Stimulated activated naive CD8-positive, alpha-beta T cell treated with anti-CD3 and anti-CD28 coated beads, Interleukin-15, amount 100 ng/mL, for 72 hours (primary cell): ENCODE measurements at regions not wholly inside any gene's neighbourhood (a gene's known extent, or its start where the extent isn't known, plus 50 kb on each side); places are given as distances from the start of the nearest gene placed in this dataset.
"Not testable (repeated sequence)": the region's sequence is repeated elsewhere in the genome, so short reads cannot be mapped to it uniquely, and the experiment has no call there.

Source experiments
- ATAC-seq: fragments of 150-1000 bp; cut with Tn5 transposase; 2 replicates; pipeline ENCODE4 v1.10.0; 2021; ENCODE audit warnings: mild to moderate bottlenecking, moderate library complexity
- DNase-seq, 2 donors: peaks; one replicate each; pipeline ENCODE4 v3.0.0; 2021 to 2022
- H3K27ac Mint-ChIP-seq, 2 donors: one replicate each; pipeline ENCODE4 v1.8.0; 2022; ENCODE audit warnings: mild to moderate bottlenecking in 2 of 2, mixed read lengths in 2 of 2, moderate library complexity in 2 of 2
- H3K27me3 Mint-ChIP-seq: one replicate; pipeline ENCODE4 v1.8.0; 2022; ENCODE audit warnings: mixed read lengths
- H3K4me1 Mint-ChIP-seq: one replicate; pipeline ENCODE4 v1.8.0; 2022; ENCODE audit warnings: mild to moderate bottlenecking, mixed read lengths
- H3K4me3 Mint-ChIP-seq, 2 donors: one replicate each; pipeline ENCODE4 v1.8.0; 2022; ENCODE audit warnings: mild to moderate bottlenecking in 2 of 2, mixed read lengths in 2 of 2, moderate library complexity in 1 of 2
- H3K9me3 Mint-ChIP-seq, 2 donors: one replicate each; pipeline ENCODE4 v1.8.0; 2022; ENCODE audit warnings: mixed read lengths in 2 of 2

DNA sequence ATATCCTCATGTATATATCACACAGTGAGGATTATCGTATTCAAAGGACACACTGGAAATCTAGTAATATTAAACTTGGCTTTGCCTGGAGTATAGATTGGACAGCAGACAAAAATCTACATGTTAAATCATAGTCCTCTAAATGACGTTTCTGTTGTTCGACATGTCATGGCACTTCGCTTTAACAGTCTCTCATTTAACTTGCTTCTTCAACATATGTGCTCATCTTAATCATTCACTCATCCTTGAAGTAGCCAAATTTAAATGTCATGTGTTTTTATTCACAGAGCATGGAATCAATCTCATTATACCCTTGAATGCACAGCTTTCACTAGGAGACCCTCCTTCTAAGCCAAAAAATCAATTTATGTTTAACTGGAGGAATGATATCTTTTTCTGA is 417.0 kb upstream of the CNTN6 start:
- Mint-ChIP-seq H3K27me3 (no peaks in the 10 kb centered on the region), H3K27ac (no peak overlapping the region), H3K4me1 (no peaks in the 10 kb centered on the region), H3K4me3 (no peak overlapping the region), H3K9me3 (peaks cover 7 to 17% of the 10 kb centered on the region in 2 donors)
- ATAC-seq (no peak), DNase-seq (no peak)

DNA sequence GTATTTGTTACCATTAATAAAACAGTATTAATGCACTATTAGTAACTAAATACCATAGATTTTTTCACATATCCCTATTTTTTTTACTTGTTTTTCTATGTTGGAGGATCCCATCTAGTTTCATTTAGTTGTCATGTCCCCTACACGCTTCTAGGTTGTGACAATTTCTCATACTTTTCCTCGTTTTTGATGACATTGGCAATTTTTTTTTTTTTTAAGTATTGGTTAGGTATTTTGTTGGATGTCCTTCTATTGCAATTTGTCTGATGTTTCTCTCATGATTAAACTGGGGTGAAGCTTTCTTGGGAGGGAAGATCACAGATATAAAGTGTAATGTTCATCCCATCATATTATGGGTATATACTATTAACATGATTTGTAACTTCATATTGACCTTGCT is 409.1 kb upstream of the CNTN6 start:
- no peak overlapping the region for H3K27ac Mint-ChIP-seq
- DNase-seq (no peak), ATAC-seq (no peak)
- no peaks in the 10 kb centered on the region for H3K27me3 Mint-ChIP-seq
- no peak overlapping the region for H3K4me3 Mint-ChIP-seq
- H3K4me1 Mint-ChIP-seq, result no peaks in the 10 kb centered on the region
- peaks cover 0 to 4% of the 10 kb centered on the region in 2 donors for H3K9me3 Mint-ChIP-seq

DNA sequence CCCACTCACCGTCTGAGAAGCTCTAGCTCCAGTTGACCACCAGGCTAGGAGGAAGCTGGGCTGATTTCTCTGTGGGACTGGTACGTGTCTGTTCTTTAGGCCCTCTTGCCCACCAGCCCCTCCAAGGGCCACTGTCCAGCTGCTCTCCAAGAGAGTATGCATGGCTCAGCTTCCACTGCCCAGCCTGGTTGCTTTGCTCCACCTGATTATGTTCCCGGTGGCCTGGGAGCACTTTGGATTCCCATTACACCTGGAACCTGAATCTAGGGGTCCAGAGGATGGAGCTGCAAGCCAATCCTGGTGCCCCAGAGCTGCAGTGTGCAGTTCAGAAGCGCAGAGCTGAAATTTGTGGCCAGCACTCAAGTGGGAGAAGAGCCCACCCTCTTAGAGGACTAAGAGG is 402.1 kb upstream of the CNTN6 start:
- no peaks in the 10 kb centered on the region for H3K4me1 Mint-ChIP-seq

DNA sequence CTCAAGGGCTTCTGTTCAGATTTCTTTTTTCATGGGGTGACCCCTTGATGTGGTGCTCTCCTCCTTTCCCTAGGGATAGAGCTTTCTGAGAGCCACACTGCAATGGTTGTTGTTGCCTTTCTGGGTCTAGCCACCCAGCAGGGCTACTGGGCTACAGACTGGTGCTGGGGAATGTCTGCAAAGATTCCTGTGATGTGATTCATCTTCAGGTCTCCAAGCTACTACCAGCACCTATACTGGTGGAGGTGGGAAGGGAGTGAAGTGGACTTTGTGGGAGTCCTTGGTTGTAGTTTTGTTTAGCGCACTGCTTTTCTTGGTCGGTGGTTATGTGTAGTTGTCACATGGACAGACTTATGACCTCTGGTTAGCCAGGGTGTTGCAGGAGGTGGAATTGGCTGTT is 392.3 kb upstream of the CNTN6 start:
- DNase-seq (no peak), ATAC-seq (no peak)
- no peaks in the 10 kb centered on the region for H3K27me3 Mint-ChIP-seq
- H3K27ac Mint-ChIP-seq, result no peak overlapping the region
- no peaks in the 10 kb centered on the region for H3K4me1 Mint-ChIP-seq
- H3K9me3 Mint-ChIP-seq, result peaks cover 11 to 31% of the 10 kb centered on the region in 2 donors
- no peak overlapping the region for H3K4me3 Mint-ChIP-seq

More for the DNA sequence above, 402.1 kb upstream of the CNTN6 start:
- Mint-ChIP-seq H3K27me3 (no peaks in the 10 kb centered on the region), H3K9me3 (peaks cover 18 to 19% of the 10 kb centered on the region in 2 donors), H3K27ac (no peak overlapping the region), H3K4me3 (no peak overlapping the region)
- DNase-seq, result no peak
- ATAC-seq, result no peak

DNA sequence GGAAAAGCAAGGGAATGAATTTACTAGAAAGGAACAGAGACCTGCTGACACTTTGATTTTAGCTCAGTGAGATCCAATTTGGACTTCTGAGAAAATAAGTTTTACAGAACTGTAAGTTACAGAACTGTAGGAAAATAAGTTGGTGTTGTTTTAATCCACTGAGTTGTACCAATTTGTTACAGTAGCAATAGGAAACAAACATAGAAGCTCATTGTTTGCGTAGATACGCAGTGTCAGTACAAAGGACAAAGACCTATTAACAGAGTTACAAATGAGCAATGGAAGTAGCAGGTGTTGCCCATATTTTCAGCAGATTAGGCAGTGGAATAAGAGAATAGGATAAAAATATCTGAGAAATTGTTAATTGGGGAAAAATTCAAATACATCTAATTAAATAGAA is 385.8 kb upstream of the CNTN6 start:
- H3K4me1 Mint-ChIP-seq, result no peaks in the 10 kb centered on the region
- peaks cover 16 to 21% of the 10 kb centered on the region in 2 donors for H3K9me3 Mint-ChIP-seq
- H3K4me3 Mint-ChIP-seq, result no peak overlapping the region
- H3K27ac Mint-ChIP-seq, result no peak overlapping the region
- DNase-seq (no peak), ATAC-seq (no peak)
- no peaks in the 10 kb centered on the region for H3K27me3 Mint-ChIP-seq

DNA sequence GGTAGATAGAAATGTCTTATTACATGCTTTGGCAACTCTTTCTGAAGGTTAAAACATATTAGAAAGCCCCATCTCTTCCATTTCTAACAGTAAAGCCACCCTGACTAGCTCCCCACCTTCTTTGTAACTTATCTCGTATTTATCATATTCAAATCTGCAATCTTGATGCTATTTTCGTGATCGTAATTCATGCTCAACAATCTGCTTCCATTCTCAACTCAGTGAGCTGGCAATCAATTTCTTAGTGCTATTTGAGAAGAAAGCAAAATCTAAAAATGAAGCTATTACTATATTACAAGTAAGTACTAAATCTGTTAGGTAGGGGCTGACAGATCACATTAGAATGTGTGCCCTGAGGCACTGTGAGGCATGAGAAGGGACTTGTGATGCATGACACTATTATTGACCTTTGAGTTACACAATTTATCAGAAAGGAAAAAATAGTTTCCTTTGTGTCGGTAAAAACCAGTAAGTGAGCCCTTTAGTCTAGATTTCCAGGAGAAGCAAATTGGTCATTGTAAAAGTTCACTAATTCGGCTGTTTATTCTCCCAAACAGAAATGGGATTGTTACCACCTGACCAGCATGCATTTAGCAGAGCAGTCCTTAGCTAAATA is 379.7 kb upstream of the CNTN6 start:
- H3K4me1 Mint-ChIP-seq, result no peaks in the 10 kb centered on the region
- peaks cover 10 to 14% of the 10 kb centered on the region in 2 donors for H3K9me3 Mint-ChIP-seq
- H3K27me3 Mint-ChIP-seq, result no peaks in the 10 kb centered on the region
- ATAC-seq (no peak), DNase-seq (no peak)
- no peak overlapping the region for H3K27ac Mint-ChIP-seq
- H3K4me3 Mint-ChIP-seq, result no peak overlapping the region

DNA sequence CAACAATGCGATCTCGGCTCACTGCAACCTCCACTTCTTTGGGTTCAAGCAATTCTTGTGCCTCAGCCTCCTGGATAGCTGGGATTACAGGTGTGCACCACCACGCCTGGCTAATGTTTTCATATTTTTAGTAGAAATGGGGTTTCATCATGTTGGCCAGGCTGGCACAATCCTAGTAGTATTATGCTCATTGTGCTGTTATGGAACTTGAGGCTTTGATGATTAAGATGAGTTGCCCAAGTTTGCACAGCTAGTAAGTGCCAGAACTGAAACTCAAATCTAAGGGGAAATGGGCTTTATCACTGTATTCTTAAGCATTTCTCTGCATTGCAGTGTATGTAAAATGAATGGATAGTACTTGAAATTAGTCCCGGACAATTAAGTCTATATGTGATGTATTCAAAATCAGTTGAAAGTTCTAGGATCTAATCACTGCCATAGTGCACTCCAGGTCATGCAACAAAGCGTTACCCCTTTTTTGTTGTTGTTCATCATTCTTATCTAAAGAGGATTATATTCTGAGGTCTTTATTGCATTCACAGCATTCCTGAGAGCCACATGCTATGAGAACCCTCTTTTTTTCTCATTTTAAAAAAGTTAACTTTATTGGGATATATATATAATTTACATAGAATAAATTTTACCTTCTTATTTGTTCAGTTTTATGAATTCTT is 378.7 kb upstream of the CNTN6 start:
- no peak overlapping the region for H3K4me3 Mint-ChIP-seq
- H3K27me3 Mint-ChIP-seq, result no peaks in the 10 kb centered on the region
- DNase-seq (no peak), ATAC-seq (no peak)
- no peak overlapping the region for H3K27ac Mint-ChIP-seq
- peaks cover 14 to 15% of the 10 kb centered on the region in 2 donors for H3K9me3 Mint-ChIP-seq
- no peaks in the 10 kb centered on the region for H3K4me1 Mint-ChIP-seq

DNA sequence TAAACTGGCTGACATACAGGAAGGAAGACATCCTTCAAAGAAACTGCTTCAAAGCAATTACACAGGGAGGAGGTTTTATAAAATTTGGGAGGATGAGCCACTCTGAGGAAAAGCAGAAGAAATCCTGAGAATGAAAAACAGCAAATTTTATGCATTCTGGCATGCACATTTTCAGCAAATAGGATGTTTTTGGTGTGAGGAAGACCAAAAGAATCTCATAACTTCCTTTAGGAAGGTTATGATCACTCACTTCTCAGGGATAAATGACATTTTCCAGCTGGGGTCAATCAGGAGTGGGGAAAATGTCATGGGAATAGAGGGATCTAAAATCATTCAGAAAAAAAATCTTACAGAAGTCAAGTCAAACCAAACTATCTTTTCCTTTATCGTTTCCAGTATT is 371.7 kb upstream of the CNTN6 start:
- H3K9me3 Mint-ChIP-seq, result peaks cover 0 to 12% of the 10 kb centered on the region in 2 donors
- no peak for DNase-seq
- H3K27me3 Mint-ChIP-seq, result no peaks in the 10 kb centered on the region
- H3K4me3 Mint-ChIP-seq, result no peak overlapping the region
- no peaks in the 10 kb centered on the region for H3K4me1 Mint-ChIP-seq
- ATAC-seq, result no peak
- H3K27ac Mint-ChIP-seq, result no peak overlapping the region

DNA sequence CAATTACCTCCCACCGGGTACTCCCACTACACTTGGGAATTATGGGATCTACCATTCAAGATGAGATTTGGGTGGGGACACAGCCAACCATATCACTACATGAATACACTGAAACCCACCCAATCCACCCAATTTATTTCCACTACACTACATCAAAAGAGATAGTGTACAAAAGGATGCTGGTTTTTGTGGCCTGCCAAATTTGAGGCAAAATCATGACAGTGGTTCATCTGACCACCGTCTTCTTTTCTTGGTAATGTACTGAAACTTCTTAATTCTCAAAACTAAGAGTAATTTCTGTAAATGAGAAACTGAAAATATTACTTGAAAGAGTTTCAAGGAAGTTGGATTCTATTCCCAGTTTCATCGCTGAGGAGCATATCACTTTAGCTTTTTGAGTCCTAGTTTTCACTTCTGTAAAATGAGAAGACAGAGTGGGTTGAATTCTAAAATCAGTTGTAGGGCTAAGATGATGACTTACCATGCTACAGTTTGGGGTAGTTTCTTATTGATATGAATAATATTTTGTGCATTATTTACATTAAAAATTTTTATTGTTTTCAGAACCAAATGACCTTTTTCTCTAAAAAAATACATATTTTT is 360.4 kb upstream of the CNTN6 start:
- Mint-ChIP-seq H3K4me3 (no peak overlapping the region), H3K27ac (no peak overlapping the region), H3K27me3 (no peaks in the 10 kb centered on the region), H3K9me3 (peaks cover 11 to 14% of the 10 kb centered on the region in 2 donors), H3K4me1 (no peaks in the 10 kb centered on the region)
- ATAC-seq (no peak), DNase-seq (no peak)

DNA sequence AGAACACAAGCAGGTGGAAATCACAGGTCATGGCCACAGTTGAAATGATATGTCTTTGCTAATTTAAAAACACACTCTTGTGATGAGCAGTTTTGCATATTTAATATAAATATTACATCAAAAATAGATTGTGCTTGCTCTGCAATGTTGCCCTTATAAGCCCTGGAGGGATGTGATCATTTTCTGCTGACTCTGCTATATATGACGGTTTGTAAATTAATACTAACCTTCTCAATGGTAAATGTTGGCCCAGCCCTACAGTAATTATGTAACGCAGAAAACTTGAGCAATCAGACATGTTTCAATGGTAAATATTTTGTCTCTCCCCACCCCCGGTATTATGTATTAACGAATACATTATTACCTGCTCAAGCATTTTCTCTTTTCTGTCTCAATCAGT is 359.5 kb upstream of the CNTN6 start:
- Mint-ChIP-seq H3K27me3 (no peaks in the 10 kb centered on the region), H3K4me1 (no peaks in the 10 kb centered on the region), H3K9me3 (peaks cover 11 to 17% of the 10 kb centered on the region in 2 donors), H3K27ac (no peak overlapping the region), H3K4me3 (no peak overlapping the region)
- DNase-seq (no peak), ATAC-seq (no peak)

DNA sequence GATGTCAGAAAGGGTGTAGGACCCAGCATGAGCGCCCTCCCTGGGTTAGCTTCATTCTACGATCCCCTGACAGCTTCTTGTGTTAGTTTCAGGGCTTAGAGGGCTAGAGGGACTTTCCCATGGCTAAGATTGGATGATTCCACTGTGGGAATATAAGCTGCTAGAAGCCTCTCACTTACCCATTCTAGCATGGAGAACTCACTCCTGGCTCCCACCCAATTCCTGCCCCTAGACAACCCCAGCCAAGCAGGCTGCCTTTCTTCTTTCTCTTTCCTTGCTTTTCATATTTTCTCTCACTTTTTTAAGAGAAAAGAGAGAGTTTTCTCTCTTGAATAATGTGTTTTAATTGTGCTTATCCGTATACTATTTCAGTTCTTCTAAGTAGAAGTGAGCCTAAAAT is 335.1 kb upstream of the CNTN6 start:
- ATAC-seq (no peak), DNase-seq (no peak)
- no peaks in the 10 kb centered on the region for H3K4me1 Mint-ChIP-seq
- no peak overlapping the region for H3K27ac Mint-ChIP-seq
- peaks cover 6 to 14% of the 10 kb centered on the region in 2 donors for H3K9me3 Mint-ChIP-seq
- no peaks in the 10 kb centered on the region for H3K27me3 Mint-ChIP-seq
- H3K4me3 Mint-ChIP-seq, result no peak overlapping the region

DNA sequence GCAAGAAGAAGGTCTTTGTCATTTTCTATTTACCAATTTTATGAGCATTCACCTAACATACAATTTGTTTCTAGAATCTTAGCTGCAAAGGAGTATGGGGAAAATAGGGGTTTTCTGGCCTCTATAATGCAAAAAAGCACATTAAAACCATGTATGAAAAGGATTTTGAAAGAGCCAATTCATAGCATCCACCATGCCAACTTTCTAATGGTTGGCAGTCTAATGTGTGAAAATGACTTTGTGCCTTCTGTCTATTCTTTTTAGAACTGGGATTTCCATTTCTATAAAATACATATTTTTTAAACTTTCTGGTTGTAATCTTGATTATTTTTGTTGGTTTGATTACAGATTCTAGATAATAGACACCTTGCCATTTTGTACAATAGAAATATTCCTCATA is 333.7 kb upstream of the CNTN6 start:
- Mint-ChIP-seq H3K9me3 (peaks cover 0 to 14% of the 10 kb centered on the region in 2 donors), H3K27me3 (no peaks in the 10 kb centered on the region), H3K27ac (no peak overlapping the region), H3K4me3 (no peak overlapping the region), H3K4me1 (no peaks in the 10 kb centered on the region)
- ATAC-seq (no peak), DNase-seq (no peak)

DNA sequence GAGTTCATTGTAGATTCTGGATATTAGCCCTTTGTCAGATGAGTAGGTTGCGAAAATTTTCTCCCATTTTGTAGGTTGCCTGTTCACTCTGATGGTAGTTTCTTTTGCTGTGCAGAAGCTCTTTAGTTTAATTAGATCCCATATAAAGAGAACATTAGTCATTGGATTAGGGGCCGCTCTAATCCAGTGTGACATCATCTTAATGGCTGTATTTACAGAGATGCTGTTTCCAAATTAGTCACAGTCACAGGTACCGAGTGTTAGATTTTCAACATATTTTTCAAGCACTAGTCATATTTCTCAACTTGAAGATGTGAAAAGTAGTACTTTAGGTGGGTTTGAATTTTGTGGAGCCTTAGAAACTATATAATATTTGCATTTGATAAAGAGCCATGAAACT is 319.4 kb upstream of the CNTN6 start:
- not testable (repeated sequence) for H3K4me3 Mint-ChIP-seq, H3K27me3 Mint-ChIP-seq, H3K27ac Mint-ChIP-seq, H3K4me1 Mint-ChIP-seq, DNase-seq, ATAC-seq
- peaks cover 5 to 15% of the 10 kb centered on the region in 2 donors for H3K9me3 Mint-ChIP-seq

DNA sequence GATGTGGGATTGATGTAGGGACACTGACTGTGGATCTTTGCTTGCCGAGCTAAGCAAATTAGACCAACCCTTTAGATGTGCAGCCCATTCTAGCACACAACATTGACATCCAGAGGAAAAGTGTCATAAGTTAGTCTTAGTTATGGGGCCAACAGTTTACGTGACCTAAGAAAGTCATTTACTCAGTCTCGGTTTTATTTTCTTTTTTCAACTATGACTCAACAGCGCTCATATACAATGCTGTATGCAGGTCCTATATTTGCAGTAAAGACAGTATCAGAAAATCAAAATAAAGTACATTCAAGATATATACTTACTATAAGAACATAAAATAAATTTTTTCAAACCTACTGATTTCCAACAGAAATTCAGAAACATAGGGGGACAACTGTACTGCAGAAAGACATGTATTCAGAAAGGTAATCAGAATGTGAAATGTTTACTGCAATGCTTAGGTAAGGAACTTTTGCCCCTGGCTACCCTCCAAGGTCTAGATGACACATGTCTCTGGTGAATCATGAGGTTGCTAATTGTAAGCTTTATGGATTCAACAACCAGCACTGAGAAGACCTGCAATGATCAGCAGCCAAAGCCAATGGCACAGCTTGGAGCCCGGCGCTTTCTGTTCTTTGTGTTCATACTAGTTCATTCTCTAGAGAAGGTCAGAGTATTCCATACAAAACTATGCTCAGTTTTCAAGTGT is 317.5 kb upstream of the CNTN6 start:
- ATAC-seq, result no peak
- H3K4me1 Mint-ChIP-seq, result no peaks in the 10 kb centered on the region
- H3K9me3 Mint-ChIP-seq, result peaks cover 6 to 10% of the 10 kb centered on the region in 2 donors
- H3K27ac Mint-ChIP-seq, result no peak overlapping the region
- DNase-seq, result no peak
- no peak overlapping the region for H3K4me3 Mint-ChIP-seq
- no peaks in the 10 kb centered on the region for H3K27me3 Mint-ChIP-seq

DNA sequence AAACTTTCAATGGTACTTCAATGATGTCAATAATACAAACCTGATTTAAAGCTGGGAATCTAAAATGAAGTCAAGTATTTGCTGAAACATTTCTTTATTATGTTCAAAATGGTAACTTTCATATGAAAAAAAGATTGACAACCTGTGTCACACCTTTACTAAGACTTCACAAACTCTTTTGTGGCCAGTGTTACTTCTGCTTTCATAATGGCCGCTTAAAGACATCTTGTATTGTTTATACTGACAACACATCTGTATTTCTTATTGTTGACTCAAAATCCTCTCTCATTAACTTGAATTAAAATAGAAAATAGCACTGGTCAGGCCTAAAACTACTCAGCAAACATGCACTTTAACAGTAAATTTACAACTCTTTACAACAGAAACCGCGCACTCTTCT is 312.3 kb upstream of the CNTN6 start:
- peaks cover 11 to 14% of the 10 kb centered on the region in 2 donors for H3K9me3 Mint-ChIP-seq
- no peak for ATAC-seq
- H3K27me3 Mint-ChIP-seq, result no peaks in the 10 kb centered on the region
- no peaks in the 10 kb centered on the region for H3K4me1 Mint-ChIP-seq
- no peak overlapping the region for H3K4me3 Mint-ChIP-seq
- no peak for DNase-seq
- no peak overlapping the region for H3K27ac Mint-ChIP-seq

DNA sequence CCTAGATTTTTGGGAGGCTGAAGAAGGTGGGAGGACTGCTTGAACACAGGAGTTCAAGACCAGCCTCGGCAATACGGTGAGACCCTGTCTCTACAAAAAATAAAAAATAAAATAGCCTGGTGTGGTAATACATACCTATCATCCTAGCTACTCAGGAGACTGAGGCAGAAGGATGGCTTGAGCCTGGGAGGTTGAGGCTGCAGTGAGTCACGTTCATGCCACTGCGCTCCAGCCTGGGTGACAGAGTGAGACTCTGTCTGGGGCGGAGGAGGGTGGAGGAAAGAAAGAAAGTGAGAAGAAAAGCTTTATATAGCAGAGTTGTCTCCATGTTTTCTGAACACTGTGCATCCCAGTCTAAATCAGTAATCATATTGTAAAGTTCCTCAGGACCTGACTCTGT is 301.4 kb upstream of the CNTN6 start:
- H3K27me3 Mint-ChIP-seq, result no peaks in the 10 kb centered on the region
- H3K9me3 Mint-ChIP-seq, result no peaks in the 10 kb centered on the region
- no peak overlapping the region for H3K27ac Mint-ChIP-seq
- no peak overlapping the region for H3K4me3 Mint-ChIP-seq
- DNase-seq (no peak), ATAC-seq (no peak)
- H3K4me1 Mint-ChIP-seq, result no peaks in the 10 kb centered on the region
